Panc1 (cell line): ENCODE measurements at regions not wholly inside any gene's neighbourhood (a gene's known extent, or its start where the extent isn't known, plus 50 kb on each side); places are given as distances from the start of the nearest gene placed in this dataset.
A peak's percentile ranks its signal among the peaks of the same experiment; 100 is the strongest.

Experiments used
- ATAC-seq: fragments of 200-7000 bp; cut with Tn5 transposase; 2 replicates; pipeline ENCODE4 v1.9.1; 2020; ENCODE audit warnings: mild to moderate bottlenecking, moderate library complexity
- BruUV-seq: library from RNA; stranded (reverse); fragments of 400-500 nt; replicated peaks from 2 replicates; lab custom pipeline; 2021; lab: Mats Ljungman, UMichigan
- CTCF ChIA-PET: fragments of 300-600 bp; sonication (Branson Sonifier 250); formaldehyde crosslinking; loops from one replicate; lab custom pipeline; 2022; ENCODE audit warnings: antibody characterized with exemption; lab: Charles Lee
- POLR2A ChIA-PET: fragments of 300-600 bp; sonication (Branson Sonifier 250); formaldehyde crosslinking; loops from one replicate; lab custom pipeline; 2022; ENCODE audit warnings: antibody characterized with exemption; lab: Charles Lee
- DNase-seq: peaks from one replicate; pipeline ENCODE4 v3.0.0-alpha.2; 2010; ENCODE audit warnings: low read depth, low spot score
- H3K27ac ChIP-seq: 2 replicates; pipeline ENCODE4 v1.5.1; 2011; ENCODE audit warnings: mild to moderate bottlenecking, low read length, inconsistent platforms
- H3K27me3 ChIP-seq: fragments of 200-500 bp; sonication (Bioruptor generic); 2 replicates; pipeline ENCODE4 v1.6.0; 2014; ENCODE audit warnings: low read length, inconsistent platforms; ENCODE audit not compliant: control insufficient read depth, insufficient read depth
- H3K36me3 ChIP-seq: fragments of 200-500 bp; sonication (Bioruptor generic); 2 replicates; pipeline ENCODE4 v1.5.1; 2014; ENCODE audit warnings: inconsistent platforms, mild to moderate bottlenecking, low read length, moderate library complexity; ENCODE audit not compliant: control insufficient read depth, insufficient read depth
- H3K4me1 ChIP-seq: 2 replicates; pipeline ENCODE4 v1.5.1; 2011; ENCODE audit warnings: inconsistent platforms, mild to moderate bottlenecking, low read length, moderate library complexity; ENCODE audit not compliant: control insufficient read depth, insufficient read depth
- H3K4me3 ChIP-seq, 2 experiments: 2 replicates each; pipeline ENCODE4 v1.5.1; 2011 to 2012; ENCODE audit warnings: low read depth in 2 of 2, low read length in 2 of 2, mild to moderate bottlenecking in 2 of 2, inconsistent platforms in 1 of 2, moderate library complexity in 1 of 2
- H3K9me3 ChIP-seq: fragments of 200-500 bp; sonication (Bioruptor generic); 2 replicates; pipeline ENCODE4 v1.5.1; 2014; ENCODE audit warnings: low read depth, mild to moderate bottlenecking, inconsistent platforms, low read length, moderate library complexity; ENCODE audit not compliant: control insufficient read depth, insufficient read depth
- CTCF ChIP-seq: fragments of 450-650 bp; IDR thresholded peaks from 2 replicates; pipeline ENCODE4 v1.5.1; 2017; ENCODE audit warnings: mild to moderate bottlenecking
- POLR2AphosphoS5 ChIP-seq: IDR thresholded peaks from 2 replicates; pipeline ENCODE4 v1.6.1; 2012; ENCODE audit warnings: mild to moderate bottlenecking, low read depth, low read length, moderate library complexity
- REST ChIP-seq, 2 experiments: IDR thresholded peaks; 2 replicates each; pipeline ENCODE4 v1.6.1; 2011 to 2012; ENCODE audit warnings: low read depth in 2 of 2, control low read depth in 1 of 2, low read length in 1 of 2, mild to moderate bottlenecking in 1 of 2, moderate library complexity in 1 of 2; ENCODE audit not compliant: insufficient read depth in 1 of 2
- SIN3A ChIP-seq: IDR thresholded peaks from 2 replicates; pipeline ENCODE4 v1.6.1; 2012; ENCODE audit warnings: low read depth, mild to moderate bottlenecking, low read length, moderate library complexity, borderline replicate concordance; ENCODE audit not compliant: insufficient read depth
- TCF7L2 ChIP-seq: IDR thresholded peaks from 2 replicates; pipeline ENCODE4 v1.6.1; 2011; ENCODE audit warnings: mild to moderate bottlenecking, low read depth, low read length, inconsistent platforms
- in situ Hi-C: cut with HindIII; loops from 2 replicates; pipeline ENCODE4 v1.10.0; 2016; ENCODE audit warnings: low sequenced_read_pairs, low pct_unique_long_range_greater_than_20kb
- intact Hi-C: fragments of 100-400 bp; cut with micrococcal nuclease; formaldehyde crosslinking; loops from one replicate; pipeline ENCODE4 v1.10.0; 2022; ENCODE audit not compliant: unreplicated experiment

- DNase-seq (no peak), ATAC-seq (no peak)
- ChIA-PET POLR2A (no interaction called here), CTCF (no interaction called here)
- Histone ChIP-seq H3K4me3 (no peak overlapping the region), H3K27ac (no peak overlapping the region), H3K27me3 (no peaks in the 10 kb centered on the region), H3K4me1 (no peaks in the 10 kb centered on the region), H3K9me3 (no peaks in the 10 kb centered on the region), H3K36me3 (no peaks in the 10 kb centered on the region)
- intact Hi-C loops, result no loop called here
- no peak for TF ChIP-seq TCF7L2
- no peak for TF ChIP-seq POLR2AphosphoS5
- no peak for TF ChIP-seq CTCF
- BruUV-seq, result no TSS peak
- in situ Hi-C loops, result no loop called here
Measured at GRCh38 chr12:113650476-113650875, 178.8 kb upstream of the LHX5 start.

- CTCF ChIA-PET, result no interaction called here
- H3K4me3 ChIP-seq, result no peak overlapping the region
- TF ChIP-seq POLR2AphosphoS5 (no peak), TCF7L2 (no peak), SIN3A (no peak)
- H3K27ac ChIP-seq, result no peak overlapping the region
- no TSS peak for BruUV-seq
- ATAC-seq (no peak), DNase-seq (no peak)
- intact Hi-C loops, result no loop called here
- no peaks in the 10 kb centered on the region for H3K9me3 ChIP-seq
- 0 out of 2 replicates have a peak, but pooled peaks cover 2% of the 10 kb centered on the region for H3K27me3 ChIP-seq
- in situ Hi-C loops, result no loop called here
- no peaks in the 10 kb centered on the region for H3K36me3 ChIP-seq
- POLR2A ChIA-PET, result no interaction called here
- no peaks in the 10 kb centered on the region for H3K4me1 ChIP-seq
Measured at GRCh38 chr12:113649256-113649830, 177.7 kb upstream of the LHX5 start.

GRCh38 chr12:113647048-113647447 lies 175.4 kb upstream of the LHX5 start:
- Histone ChIP-seq H3K9me3 (no peaks in the 10 kb centered on the region), H3K4me3 (no peak overlapping the region), H3K36me3 (no peaks in the 10 kb centered on the region), H3K27me3 (peaks cover 5% of the 10 kb centered on the region), H3K27ac (no peak overlapping the region), H3K4me1 (no peaks in the 10 kb centered on the region)
- in situ Hi-C loops (no loop called here), intact Hi-C loops (no loop called here)
- ChIA-PET CTCF (no interaction called here), POLR2A (no interaction called here)
- BruUV-seq, result no TSS peak
- TF ChIP-seq POLR2AphosphoS5, result no peak
- TF ChIP-seq TCF7L2, result no peak
- no peak for TF ChIP-seq SIN3A
- no peak; the same call in 1 of the 2 replicates for TF ChIP-seq CTCF
- TF ChIP-seq REST (IDR thresholded peaks at IDR 0.05; ENCODE audit: insufficient read depth in 1 of 2, low read depth in 2 of 2, low read length in 1 of 2), result no peak
- DNase-seq, result peak; percentile 1
- no peak for ATAC-seq
